Erythroblast (primary cell): ENCODE measurements at regions not wholly inside any gene's neighbourhood (a gene's known extent, or its start where the extent isn't known, plus 50 kb on each side); places are given as distances from the start of the nearest gene placed in this dataset.

Source experiments
- GATA1 ChIP-seq: IDR thresholded peaks from 2 replicates; pipeline ENCODE4 v1.6.1; 2011; ENCODE audit warnings: low read depth, mild to moderate bottlenecking, control low read depth, low read length, moderate library complexity
- POLR2A ChIP-seq: IDR thresholded peaks from 2 replicates; pipeline ENCODE4 v1.6.1; 2011; ENCODE audit warnings: mild to moderate bottlenecking, low read length

GRCh38 chr13:48761256-48761655 is 107.5 kb downstream of the CYSLTR2 start:
- TF ChIP-seq POLR2A, result no peak
- TF ChIP-seq GATA1, result no peak
